Skeletal muscle satellite cell (primary cell): ENCODE measurements at regions not wholly inside any gene's neighbourhood (a gene's known extent, or its start where the extent isn't known, plus 50 kb on each side); places are given as distances from the start of the nearest gene placed in this dataset.

Experiments used
- H3K27me3 ChIP-seq: 2 replicates; pipeline ENCODE4 v1.7.0; 2013; ENCODE audit warnings: low read length; ENCODE audit not compliant: control insufficient read depth, insufficient read depth
- H3K36me3 ChIP-seq: 2 replicates; pipeline ENCODE4 v1.7.0; 2013; ENCODE audit warnings: mild to moderate bottlenecking, control low read depth, low read length; ENCODE audit not compliant: insufficient read depth
- H3K4me1 ChIP-seq: 2 replicates; pipeline ENCODE4 v1.7.0; 2013; ENCODE audit warnings: low read length; ENCODE audit not compliant: control insufficient read depth, insufficient read depth
- H3K4me2 ChIP-seq: 2 replicates; pipeline ENCODE4 v1.7.0; 2013; ENCODE audit warnings: mild to moderate bottlenecking, low read length
- H3K4me3 ChIP-seq: 2 replicates; pipeline ENCODE4 v1.7.0; 2013; ENCODE audit warnings: low read length
- H3K9ac ChIP-seq: 2 replicates; pipeline ENCODE4 v1.7.0; 2013; ENCODE audit warnings: mild to moderate bottlenecking, low read depth, low read length, moderate library complexity
- H3K9me3 ChIP-seq: replicated peaks from 2 replicates; pipeline ENCODE4 v1.7.0; 2013; ENCODE audit warnings: mild to moderate bottlenecking, control low read depth, low read length

DNA sequence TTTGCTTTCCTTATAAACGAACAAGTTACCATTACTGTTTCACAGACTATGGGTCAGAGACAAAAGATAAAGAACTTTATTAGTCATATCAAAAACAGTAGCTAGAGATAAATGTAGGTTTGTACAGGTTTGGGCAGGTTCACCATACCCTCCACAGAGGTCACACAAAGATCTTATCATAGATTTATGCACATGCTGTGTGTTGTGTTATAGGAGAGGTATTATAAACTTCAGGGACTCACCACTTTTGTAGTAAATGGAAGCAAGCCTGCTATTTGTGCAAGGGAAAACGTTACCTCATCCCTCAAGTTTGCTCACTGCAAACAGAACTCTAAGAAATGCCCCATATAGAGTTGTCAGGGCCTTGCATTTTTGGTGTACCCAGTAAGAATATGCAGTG, 584.5 kb upstream of the LRRTM1 start:
- H3K4me3 ChIP-seq = no peak overlapping the region
- peaks cover 9% of the 10 kb centered on the region for H3K9me3 ChIP-seq
- no peaks in the 10 kb centered on the region for H3K27me3 ChIP-seq
- no peaks in the 10 kb centered on the region for H3K4me1 ChIP-seq
- H3K4me2 ChIP-seq = no peak overlapping the region
- no peak overlapping the region for H3K9ac ChIP-seq
- H3K36me3 ChIP-seq = no peaks in the 10 kb centered on the region

DNA sequence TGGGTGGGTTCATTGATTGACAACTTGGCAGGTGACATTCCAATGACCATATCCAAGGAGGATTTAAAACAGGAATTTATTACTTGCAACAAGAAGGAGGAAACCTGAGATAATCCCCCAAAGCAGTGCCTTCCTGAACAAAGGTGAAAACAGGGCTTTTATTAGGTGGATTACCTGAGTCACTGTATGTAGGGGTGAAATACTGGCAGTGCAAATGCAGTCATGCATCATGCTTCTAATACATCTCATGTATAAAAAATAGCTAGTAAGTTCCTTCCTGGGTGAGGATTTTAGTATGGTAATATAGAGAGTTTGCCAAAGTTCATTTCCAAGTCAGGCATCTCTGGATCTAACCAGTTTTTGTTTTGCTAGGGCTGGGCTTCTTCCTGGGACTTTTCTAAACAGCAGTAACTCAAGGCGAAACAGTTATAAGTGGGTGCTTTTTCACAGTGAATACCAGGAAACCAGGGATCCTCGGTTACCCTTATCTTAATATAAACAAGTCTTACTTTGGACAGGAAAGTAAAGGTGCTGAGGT, 583.4 kb upstream of the LRRTM1 start:
- no peak overlapping the region for H3K4me3 ChIP-seq

DNA sequence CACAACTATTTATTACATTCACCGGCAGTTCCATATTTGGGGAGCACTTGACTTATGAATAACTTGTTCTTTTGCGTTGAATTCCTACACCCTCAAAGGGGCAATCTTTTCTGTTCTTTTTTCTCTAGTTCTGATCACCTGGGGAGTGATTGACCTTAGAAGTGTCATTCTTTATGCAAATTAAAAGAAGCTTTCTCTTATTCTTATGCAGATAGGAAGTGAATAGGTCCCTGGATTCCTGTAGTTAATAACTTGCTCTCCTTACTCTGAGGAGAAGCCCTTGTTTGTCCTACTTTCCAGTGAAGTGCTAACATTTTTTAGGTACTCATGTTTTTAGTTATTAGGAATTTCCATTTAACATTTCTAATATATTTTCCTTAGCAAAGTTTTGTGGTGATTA, 569.8 kb upstream of the LRRTM1 start:
- Histone ChIP-seq H3K36me3 (no peaks in the 10 kb centered on the region), H3K9me3 (no peaks in the 10 kb centered on the region), H3K4me3 (no peak overlapping the region), H3K9ac (no peak overlapping the region), H3K27me3 (no peaks in the 10 kb centered on the region), H3K4me1 (no peaks in the 10 kb centered on the region), H3K4me2 (no peak overlapping the region)

More for the DNA sequence above, 583.4 kb upstream of the LRRTM1 start:
- H3K9ac ChIP-seq = no peak overlapping the region
- no peaks in the 10 kb centered on the region for H3K27me3 ChIP-seq
- no peaks in the 10 kb centered on the region for H3K4me1 ChIP-seq
- peaks cover 9% of the 10 kb centered on the region for H3K9me3 ChIP-seq
- no peaks in the 10 kb centered on the region for H3K36me3 ChIP-seq
- H3K4me2 ChIP-seq = no peak overlapping the region

DNA sequence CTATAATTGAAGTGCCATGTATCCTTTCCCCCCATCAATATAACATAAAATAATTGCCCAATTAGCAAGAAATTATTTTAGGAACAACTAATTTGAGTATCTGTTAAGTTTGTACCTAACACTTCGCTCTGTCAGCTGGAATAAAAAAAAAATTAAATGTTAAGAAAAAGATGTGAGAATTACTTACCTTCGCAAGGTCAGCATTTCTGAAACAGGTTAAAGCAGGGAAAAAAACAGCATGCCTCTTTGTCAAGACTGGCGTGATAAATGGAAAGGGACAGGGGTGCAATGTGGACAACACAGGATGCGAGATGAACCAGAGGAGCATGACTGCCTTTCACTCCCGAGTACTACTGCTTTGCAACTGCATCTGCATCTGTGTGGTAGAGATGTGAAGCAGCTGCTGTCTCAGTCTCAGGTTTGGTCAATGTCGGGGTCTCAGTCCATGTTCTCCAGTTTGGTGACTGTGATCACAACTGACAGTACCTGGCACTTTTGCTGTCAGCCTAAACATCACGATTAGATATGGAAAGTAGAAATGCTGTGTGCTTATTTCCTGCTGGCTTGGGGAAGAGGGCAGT, 565.4 kb upstream of the LRRTM1 start:
- Histone ChIP-seq H3K4me2 (no peak overlapping the region), H3K4me1 (no peaks in the 10 kb centered on the region), H3K36me3 (no peaks in the 10 kb centered on the region), H3K27me3 (no peaks in the 10 kb centered on the region), H3K9ac (no peak overlapping the region), H3K4me3 (no peak overlapping the region), H3K9me3 (no peaks in the 10 kb centered on the region)

DNA sequence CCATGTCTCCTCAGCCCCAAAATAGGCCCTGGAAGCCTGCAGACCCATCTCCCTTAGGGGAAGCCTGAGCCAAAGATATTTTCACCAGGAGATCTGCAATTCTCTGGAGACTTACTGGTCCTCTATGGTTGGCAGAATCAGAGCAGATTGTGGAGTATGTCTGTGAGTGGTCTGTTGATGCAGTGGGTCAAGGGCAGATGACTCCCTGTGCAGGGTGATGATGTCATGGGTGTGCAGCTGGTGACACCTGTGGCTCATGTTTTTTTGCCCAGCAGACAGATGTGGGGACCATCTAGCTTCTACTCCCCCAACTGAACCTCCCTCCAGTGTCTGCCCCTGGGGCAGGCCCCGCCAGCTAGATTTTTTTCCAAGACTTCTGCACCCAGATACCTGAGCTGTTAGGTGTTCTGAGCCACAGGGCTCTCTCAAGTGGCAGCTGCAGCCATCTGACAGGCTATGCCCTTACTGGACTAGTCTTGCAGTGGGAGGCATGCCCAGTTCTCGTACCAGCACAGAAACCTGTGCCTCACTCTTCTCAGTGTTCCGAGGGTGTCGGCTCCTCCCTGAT, 558.7 kb upstream of the LRRTM1 start:
- Histone ChIP-seq H3K9me3 (peaks cover 4% of the 10 kb centered on the region), H3K4me1 (no peaks in the 10 kb centered on the region), H3K36me3 (no peaks in the 10 kb centered on the region), H3K27me3 (no peaks in the 10 kb centered on the region), H3K9ac (no peak overlapping the region), H3K4me3 (no peak overlapping the region), H3K4me2 (no peak overlapping the region)

DNA sequence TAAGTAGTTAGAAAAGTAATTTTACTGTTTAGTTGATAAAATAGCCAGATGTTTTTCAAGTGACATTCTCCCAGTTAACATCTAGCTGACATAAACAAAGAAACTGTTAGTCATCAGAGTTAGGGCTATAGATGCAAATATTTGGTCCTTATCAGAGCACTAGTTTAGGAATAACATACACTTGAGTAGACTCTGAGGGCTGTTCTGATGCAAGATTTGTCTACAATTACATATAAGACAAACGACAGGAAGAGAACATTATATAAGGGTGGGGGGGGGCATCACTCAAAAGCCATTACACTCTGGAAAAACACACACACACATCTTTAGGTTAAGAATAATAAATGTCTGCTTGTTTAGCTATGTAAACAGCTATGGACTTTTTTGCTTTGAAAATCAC, 554.4 kb upstream of the LRRTM1 start:
- H3K4me2 ChIP-seq = no peak overlapping the region
- no peaks in the 10 kb centered on the region for H3K4me1 ChIP-seq
- peaks cover 6% of the 10 kb centered on the region for H3K9me3 ChIP-seq
- no peaks in the 10 kb centered on the region for H3K36me3 ChIP-seq
- no peak overlapping the region for H3K9ac ChIP-seq
- no peaks in the 10 kb centered on the region for H3K27me3 ChIP-seq
- H3K4me3 ChIP-seq = no peak overlapping the region

DNA sequence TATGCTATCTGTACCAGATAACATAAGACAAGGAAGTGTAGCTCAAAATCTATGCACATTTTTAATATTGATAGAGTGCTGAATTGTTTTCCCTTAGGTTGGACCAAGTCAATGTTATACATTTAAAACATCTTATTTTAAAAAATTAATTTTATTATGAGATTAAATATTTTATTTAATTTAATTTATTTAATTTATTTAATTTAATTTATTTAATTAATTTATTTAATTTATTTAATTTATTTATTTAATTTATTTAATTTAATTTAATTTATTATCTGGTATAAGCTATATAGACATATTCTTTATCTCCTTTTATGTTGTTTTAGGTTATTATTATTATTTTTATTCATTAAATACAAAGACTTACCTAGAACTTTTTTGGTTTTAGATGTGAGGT, 551.7 kb upstream of the LRRTM1 start:
- Histone ChIP-seq H3K9ac (no peak overlapping the region), H3K4me2 (no peak overlapping the region), H3K36me3 (no peaks in the 10 kb centered on the region), H3K27me3 (no peaks in the 10 kb centered on the region), H3K9me3 (peaks cover 5% of the 10 kb centered on the region), H3K4me3 (no peak overlapping the region), H3K4me1 (no peaks in the 10 kb centered on the region)

DNA sequence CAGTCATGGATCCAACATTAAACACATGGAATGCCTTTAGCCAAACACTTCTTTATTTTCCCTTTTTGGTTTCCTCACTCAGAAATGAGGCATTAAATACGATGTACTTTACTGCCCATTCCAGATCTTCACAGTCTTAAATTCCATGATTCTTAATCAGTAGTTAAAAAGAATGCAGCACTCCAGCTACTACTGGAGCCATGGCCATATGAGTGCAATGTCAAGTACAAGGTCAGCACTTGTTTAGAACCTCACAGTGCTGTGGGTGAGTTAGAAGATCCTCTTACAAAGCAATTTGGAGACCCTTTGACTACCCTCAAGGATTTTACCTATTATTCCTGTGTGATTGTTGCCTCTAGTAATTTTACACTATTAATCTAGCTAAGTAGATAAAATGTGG, 550.3 kb upstream of the LRRTM1 start:
- H3K9ac ChIP-seq = no peak overlapping the region
- no peak overlapping the region for H3K4me2 ChIP-seq
- H3K9me3 ChIP-seq = peaks cover 5% of the 10 kb centered on the region
- no peaks in the 10 kb centered on the region for H3K4me1 ChIP-seq
- H3K27me3 ChIP-seq = no peaks in the 10 kb centered on the region
- H3K36me3 ChIP-seq = no peaks in the 10 kb centered on the region
- H3K4me3 ChIP-seq = no peak overlapping the region

DNA sequence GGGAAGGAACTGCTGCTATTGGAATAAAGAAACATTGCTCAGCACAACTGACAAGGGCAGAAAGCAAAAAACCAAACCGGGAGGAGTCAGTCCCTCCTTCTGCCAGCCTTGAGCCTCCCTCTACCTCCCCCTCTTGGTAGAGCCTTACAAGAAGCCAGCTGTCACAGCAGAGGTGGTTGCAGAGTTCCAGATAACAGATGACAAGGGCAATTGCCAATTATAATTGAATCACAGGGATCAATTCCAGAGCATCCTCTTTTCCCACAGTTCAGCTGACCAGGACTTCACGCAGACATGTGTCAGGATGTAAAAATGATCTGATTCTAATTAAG, 548.2 kb upstream of the LRRTM1 start:
- Histone ChIP-seq H3K9me3 (peaks cover 8% of the 10 kb centered on the region), H3K36me3 (no peaks in the 10 kb centered on the region), H3K4me2 (no peak overlapping the region), H3K4me3 (no peak overlapping the region), H3K27me3 (no peaks in the 10 kb centered on the region), H3K9ac (no peak overlapping the region), H3K4me1 (no peaks in the 10 kb centered on the region)

DNA sequence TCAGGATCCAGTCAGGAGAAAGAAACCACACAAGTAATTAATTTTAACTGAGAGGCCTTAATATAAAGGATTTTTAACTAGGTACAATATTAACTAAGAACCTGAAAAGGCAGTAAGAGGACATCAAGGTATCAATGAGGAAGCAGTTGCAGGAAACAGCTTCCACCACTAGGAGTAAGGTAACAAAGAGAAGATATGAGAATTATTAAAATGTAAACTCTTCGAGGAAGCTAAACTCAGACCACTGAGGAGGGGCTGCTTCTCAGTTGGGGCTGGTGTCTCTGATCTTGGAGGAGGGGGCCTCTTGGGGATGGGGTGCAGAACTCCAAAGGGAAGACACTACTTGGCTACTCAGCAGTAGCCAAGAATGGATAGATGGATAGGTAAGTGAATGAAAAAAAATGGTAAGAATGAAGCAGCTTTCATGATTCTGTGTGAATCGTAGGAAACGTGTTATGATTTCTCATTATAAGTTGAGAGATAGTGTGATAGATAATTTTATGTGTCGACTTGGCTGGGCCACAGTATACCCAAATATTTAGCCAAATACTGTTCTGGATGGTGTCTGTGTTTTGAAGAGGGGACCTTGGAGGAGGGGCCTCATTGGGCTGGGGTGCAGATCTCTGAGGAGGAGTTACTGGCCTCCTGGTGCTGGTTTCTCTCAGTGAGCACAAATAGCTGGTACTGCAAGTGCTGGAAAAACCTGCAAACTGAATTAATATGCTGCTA, 547.7 kb upstream of the LRRTM1 start:
- H3K4me2 ChIP-seq = no peak overlapping the region
- H3K9ac ChIP-seq = no peak overlapping the region
- H3K36me3 ChIP-seq = no peaks in the 10 kb centered on the region
- H3K27me3 ChIP-seq = no peaks in the 10 kb centered on the region
- peaks cover 8% of the 10 kb centered on the region for H3K9me3 ChIP-seq
- no peak overlapping the region for H3K4me3 ChIP-seq
- H3K4me1 ChIP-seq = no peaks in the 10 kb centered on the region

DNA sequence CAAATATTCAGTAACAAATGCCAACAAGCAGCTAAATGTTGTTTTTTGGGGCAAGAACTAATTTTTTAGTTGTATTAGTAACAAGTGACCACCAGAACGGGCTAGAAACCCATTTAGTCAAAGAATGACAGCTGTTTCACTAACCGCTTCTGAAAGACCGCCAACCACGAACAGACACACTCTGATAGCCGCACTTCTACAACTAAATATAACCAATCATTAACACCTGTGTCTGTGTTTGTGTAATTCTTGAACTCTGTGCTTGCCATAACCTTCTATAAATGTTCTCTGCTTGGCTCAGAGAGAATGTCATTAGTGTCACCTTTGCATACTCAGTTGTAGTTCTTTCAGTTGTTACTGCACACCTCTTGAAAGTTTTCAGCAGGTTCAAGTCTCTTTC, 526.3 kb upstream of the LRRTM1 start:
- Histone ChIP-seq H3K9me3 (no peaks in the 10 kb centered on the region), H3K4me3 (no peak overlapping the region), H3K27me3 (no peaks in the 10 kb centered on the region), H3K36me3 (no peaks in the 10 kb centered on the region), H3K4me1 (no peaks in the 10 kb centered on the region), H3K4me2 (no peak overlapping the region), H3K9ac (no peak overlapping the region)

DNA sequence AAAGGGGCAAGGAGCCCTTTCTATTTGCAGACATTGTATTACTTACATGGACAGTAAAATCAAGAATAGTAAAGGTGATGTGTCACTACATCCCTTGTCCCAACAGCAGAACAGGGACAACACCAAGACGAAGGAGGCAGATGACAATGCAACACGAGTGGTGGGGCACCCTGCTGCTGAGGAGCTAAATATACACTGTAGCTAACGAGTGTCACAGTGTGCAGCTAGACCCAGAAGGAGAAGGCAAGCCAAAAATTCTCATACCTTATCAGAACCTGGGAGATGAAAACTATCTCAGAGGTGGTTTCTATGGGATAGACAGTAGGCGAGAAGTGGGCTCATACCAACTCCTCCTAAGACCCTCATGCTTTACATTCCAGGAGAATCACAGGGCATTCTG, 518.4 kb upstream of the LRRTM1 start:
- Histone ChIP-seq H3K9ac (no peak overlapping the region), H3K27me3 (no peaks in the 10 kb centered on the region), H3K4me3 (no peak overlapping the region), H3K4me2 (no peak overlapping the region), H3K4me1 (no peaks in the 10 kb centered on the region), H3K9me3 (peaks cover 8% of the 10 kb centered on the region), H3K36me3 (no peaks in the 10 kb centered on the region)
